ENCODE measurements at regions not wholly inside any gene's neighbourhood (a gene's known extent, or its start where the extent isn't known, plus 50 kb on each side); places are given as distances from the start of the nearest gene placed in this dataset.

DNA sequence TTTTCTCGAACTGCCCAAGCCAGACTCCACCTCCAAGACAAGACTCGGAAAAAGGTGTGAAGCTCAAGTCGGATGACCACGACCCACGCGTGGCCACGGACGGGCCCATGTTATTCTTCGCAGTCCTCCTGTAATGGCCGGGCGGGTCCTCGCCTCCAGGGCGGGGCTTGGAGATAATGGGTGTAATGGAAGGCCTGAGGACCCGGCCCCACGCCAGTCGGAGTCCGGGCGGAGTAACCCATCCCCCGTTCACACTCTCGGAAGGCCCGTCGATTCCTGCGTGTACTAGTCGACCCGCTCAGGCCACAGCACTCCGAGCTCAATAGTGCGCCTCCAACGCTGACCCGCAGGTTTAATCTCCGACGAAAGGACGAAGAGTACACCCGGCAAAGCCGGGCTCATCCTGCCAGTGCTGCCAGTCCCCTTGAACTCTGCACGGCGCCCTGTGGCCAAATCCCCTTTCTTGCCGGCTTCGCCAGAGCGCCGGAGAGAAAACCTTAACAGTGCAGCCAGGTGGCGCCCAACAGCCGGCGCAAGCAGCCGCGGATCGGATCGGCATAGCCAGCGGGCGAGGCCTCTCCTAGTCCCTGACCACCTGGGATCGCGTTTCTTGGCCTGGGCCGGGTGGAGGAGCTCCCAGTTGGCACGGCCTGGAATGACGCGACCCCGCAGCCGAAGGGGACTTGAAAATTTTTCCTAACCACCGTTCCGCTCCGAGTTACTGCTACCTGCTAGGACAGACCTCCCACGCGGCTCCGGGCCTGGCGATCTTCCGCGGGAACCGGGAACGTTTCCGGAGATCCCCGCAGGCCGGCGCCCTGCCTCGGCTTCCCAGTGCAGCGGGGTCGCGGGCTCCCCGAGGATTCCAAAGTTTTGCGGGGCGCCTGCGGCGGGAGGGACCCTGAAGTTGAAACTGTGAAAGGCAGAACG is 762.0 kb downstream of the KCNJ18 start:
- TF ChIP-seq POLR2AphosphoS5 (IDR thresholded peaks at IDR 0.05; ENCODE audit: low read depth, low read length) (no peak), TAF1 (IDR thresholded peaks at IDR 0.05; ENCODE audit: borderline replicate concordance, low read depth, low read length) (no peak)
